HepG2 (cell line): ENCODE measurements at regions not wholly inside any gene's neighbourhood (a gene's known extent, or its start where the extent isn't known, plus 50 kb on each side); places are given as distances from the start of the nearest gene placed in this dataset.

ENCODE experiments used
- AGO1 ChIP-seq: fragments of 200-400 bp; formaldehyde crosslinking; IDR thresholded peaks from 2 replicates; pipeline ENCODE4 v1.6.1; 2017; ENCODE audit warnings: mild to moderate bottlenecking, low read depth, low read length, moderate library complexity; ENCODE audit not compliant: poor library complexity, severe bottlenecking
- HDAC2 ChIP-seq: sonication (generic); formaldehyde crosslinking; IDR thresholded peaks from 2 replicates; pipeline ENCODE4 v1.4.0; 2020; ENCODE audit warnings: missing genetic modification reagents
- POLR2G ChIP-seq: fragments of 200-400 bp; formaldehyde crosslinking; IDR thresholded peaks from 2 replicates; pipeline ENCODE4 v1.6.1; 2018; ENCODE audit warnings: mild to moderate bottlenecking, low read depth, low read length, moderate library complexity
- PRDM4 ChIP-seq: sonication (generic); formaldehyde crosslinking; IDR thresholded peaks from 2 replicates; pipeline ENCODE4 v1.9.0; 2021; ENCODE audit warnings: missing genetic modification reagents, borderline replicate concordance
- ZNF142 ChIP-seq: sonication (generic); formaldehyde crosslinking; IDR thresholded peaks from 2 replicates; pipeline ENCODE4 v1.4.0; 2020; ENCODE audit warnings: missing genetic modification reagents
- ZNF230 ChIP-seq: sonication (generic); formaldehyde crosslinking; IDR thresholded peaks from 2 replicates; pipeline ENCODE4 v1.4.0; 2020; ENCODE audit warnings: mild to moderate bottlenecking, missing genetic modification reagents
- ZNF572 ChIP-seq: sonication (generic); formaldehyde crosslinking; IDR thresholded peaks from 2 replicates; pipeline ENCODE4 v1.5.1; 2020; ENCODE audit warnings: mild to moderate bottlenecking, missing genetic modification reagents

GRCh38 chr3:18500322-18500721 is 75.2 kb upstream of the SATB1 start (continued):
- TF ChIP-seq ZNF142 (no peak), HDAC2 (CRISPR knock-in tag) (no peak), ZNF572 (CRISPR knock-in tag) (no peak), POLR2G (no peak), AGO1 (no peak), ZNF230 (CRISPR knock-in tag) (no peak), PRDM4 (no peak)
